K562 (cell line): ENCODE measurements at regions not wholly inside any gene's neighbourhood (a gene's known extent, or its start where the extent isn't known, plus 50 kb on each side); places are given as distances from the start of the nearest gene placed in this dataset.

Source experiments
- CHD4 ChIP-seq: fragments of 200-600 bp; sonication (generic); IDR thresholded peaks from 3 replicates; pipeline ENCODE4 v1.6.1; 2012; ENCODE audit warnings: low read depth, mild to moderate bottlenecking, mixed read lengths, low read length, inconsistent platforms; ENCODE audit not compliant: insufficient read depth, insufficient replicate concordance, poor library complexity, severe bottlenecking
- CTBP1 ChIP-seq: fragments of 450-650 bp; IDR thresholded peaks from 2 replicates; pipeline ENCODE4 v1.6.1; 2016; ENCODE audit warnings: borderline replicate concordance
- MAFF ChIP-seq: IDR thresholded peaks from 2 replicates; pipeline ENCODE4 v1.6.1; 2012; ENCODE audit warnings: low read length, improper control_type of control experiment
- MAFK ChIP-seq: IDR thresholded peaks from 2 replicates; pipeline ENCODE4 v1.6.1; 2011; ENCODE audit warnings: low read length, improper control_type of control experiment
- MCM2 ChIP-seq: fragments of 450-650 bp; IDR thresholded peaks from 2 replicates; pipeline ENCODE4 v1.6.1; 2017; ENCODE audit warnings: low read depth, mild to moderate bottlenecking
- NR2C2 ChIP-seq, 2 experiments: fragments of 200-800 bp in 1 of 2; sonication (Bioruptor generic) in 1 of 2; sonication (generic) in 1 of 2; formaldehyde crosslinking in 1 of 2; IDR thresholded peaks; 2 replicates each; pipeline versions ENCODE4 v1.6.1 to v1.8.0; 2016 to 2022; ENCODE audit warnings: mild to moderate bottlenecking in 1 of 2, missing compliant biosample characterization in 1 of 2, missing genetic modification characterization in 1 of 2, missing genetic modification reagents in 1 of 2
- PHB ChIP-seq: fragments of 250-450 bp; sonication (Bioruptor Pico); IDR thresholded peaks from 2 replicates; pipeline ENCODE4 v1.5.0; 2021
- PHF8 ChIP-seq: fragments of 200-600 bp; sonication (generic); IDR thresholded peaks from 2 replicates; pipeline ENCODE4 v1.6.1; 2012; ENCODE audit warnings: mixed run types, mild to moderate bottlenecking, inconsistent platforms, low read length, moderate library complexity, borderline replicate concordance
- RBM14 ChIP-seq: fragments of 200-400 bp; formaldehyde crosslinking; IDR thresholded peaks from 2 replicates; pipeline ENCODE4 v1.6.1; 2018; ENCODE audit warnings: low read depth, mild to moderate bottlenecking, low read length, moderate library complexity, borderline replicate concordance; ENCODE audit not compliant: insufficient read depth
- TAF1 ChIP-seq: IDR thresholded peaks from 2 replicates; pipeline ENCODE4 v1.6.1; 2011; ENCODE audit warnings: mild to moderate bottlenecking, low read length, moderate library complexity; ENCODE audit not compliant: insufficient read depth, control insufficient read depth, severe bottlenecking; ENCODE audit errors: extremely low read depth
- ZNF274 ChIP-seq: IDR thresholded peaks from 2 replicates; pipeline ENCODE4 v1.6.1; 2011; ENCODE audit warnings: low read depth, mild to moderate bottlenecking, low read length, moderate library complexity, borderline replicate concordance
- ZNF347 ChIP-seq: fragments of 450-650 bp; formaldehyde crosslinking; IDR thresholded peaks from 2 replicates; pipeline ENCODE4 v1.4.0; 2020; ENCODE audit warnings: low read depth, mild to moderate bottlenecking, moderate library complexity
- TF ChIP-seq, protein P1 (sequence below): fragments of 250-450 bp; sonication (Bioruptor Pico); IDR thresholded peaks from 2 replicates; pipeline ENCODE4 v1.4.0; 2020; ENCODE audit warnings: mild to moderate bottlenecking, moderate library complexity
- TF ChIP-seq, protein P2 (sequence below): fragments of 450-650 bp; IDR thresholded peaks from 2 replicates; pipeline ENCODE4 v1.6.1; 2014; ENCODE audit warnings: low read depth, mild to moderate bottlenecking, moderate library complexity, borderline replicate concordance
- TF ChIP-seq, protein P3 (sequence below): fragments of 250-450 bp; sonication (Bioruptor Pico); IDR thresholded peaks from 2 replicates; pipeline ENCODE4 v1.8.0; 2021; ENCODE audit warnings: mild to moderate bottlenecking, moderate library complexity
- TF ChIP-seq, protein P4 (sequence below): fragments of 450-650 bp; IDR thresholded peaks from 2 replicates; pipeline ENCODE4 v1.7.1; 2018; ENCODE audit warnings: mild to moderate bottlenecking, low read depth; ENCODE audit not compliant: partially characterized antibody

DNA sequence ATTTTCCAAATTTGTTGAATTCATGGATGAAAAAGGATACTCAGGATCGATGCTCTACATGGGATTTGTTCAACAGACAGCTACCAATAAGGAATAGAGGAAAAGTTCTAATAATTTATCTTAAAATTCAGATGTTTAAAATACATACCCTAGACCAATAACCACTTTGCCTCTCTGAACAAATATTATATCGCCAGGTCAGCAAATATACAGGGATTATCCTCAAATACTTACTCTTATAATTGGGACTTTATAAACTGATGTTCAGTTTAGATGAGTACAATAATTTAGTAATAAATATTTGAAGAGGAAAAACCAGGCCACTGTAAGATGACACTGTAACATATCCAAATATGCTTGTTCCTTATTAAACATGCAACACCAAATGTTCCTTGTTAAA, 268.7 kb downstream of the DOK5 start (continued):
- TF ChIP-seq RBM14 = no peak
- TF ChIP-seq NR2C2 (CRISPR knock-in tag; IDR thresholded peaks at IDR 0.05) = no peak
- no peak for TF ChIP-seq NR2C2 (tag; IDR thresholded peaks at IDR 0.05)
- no peak for TF ChIP-seq PHF8
- TF ChIP-seq CHD4 = no peak
- TF ChIP-seq CTBP1 = no peak
- TF ChIP-seq, protein P1, sequence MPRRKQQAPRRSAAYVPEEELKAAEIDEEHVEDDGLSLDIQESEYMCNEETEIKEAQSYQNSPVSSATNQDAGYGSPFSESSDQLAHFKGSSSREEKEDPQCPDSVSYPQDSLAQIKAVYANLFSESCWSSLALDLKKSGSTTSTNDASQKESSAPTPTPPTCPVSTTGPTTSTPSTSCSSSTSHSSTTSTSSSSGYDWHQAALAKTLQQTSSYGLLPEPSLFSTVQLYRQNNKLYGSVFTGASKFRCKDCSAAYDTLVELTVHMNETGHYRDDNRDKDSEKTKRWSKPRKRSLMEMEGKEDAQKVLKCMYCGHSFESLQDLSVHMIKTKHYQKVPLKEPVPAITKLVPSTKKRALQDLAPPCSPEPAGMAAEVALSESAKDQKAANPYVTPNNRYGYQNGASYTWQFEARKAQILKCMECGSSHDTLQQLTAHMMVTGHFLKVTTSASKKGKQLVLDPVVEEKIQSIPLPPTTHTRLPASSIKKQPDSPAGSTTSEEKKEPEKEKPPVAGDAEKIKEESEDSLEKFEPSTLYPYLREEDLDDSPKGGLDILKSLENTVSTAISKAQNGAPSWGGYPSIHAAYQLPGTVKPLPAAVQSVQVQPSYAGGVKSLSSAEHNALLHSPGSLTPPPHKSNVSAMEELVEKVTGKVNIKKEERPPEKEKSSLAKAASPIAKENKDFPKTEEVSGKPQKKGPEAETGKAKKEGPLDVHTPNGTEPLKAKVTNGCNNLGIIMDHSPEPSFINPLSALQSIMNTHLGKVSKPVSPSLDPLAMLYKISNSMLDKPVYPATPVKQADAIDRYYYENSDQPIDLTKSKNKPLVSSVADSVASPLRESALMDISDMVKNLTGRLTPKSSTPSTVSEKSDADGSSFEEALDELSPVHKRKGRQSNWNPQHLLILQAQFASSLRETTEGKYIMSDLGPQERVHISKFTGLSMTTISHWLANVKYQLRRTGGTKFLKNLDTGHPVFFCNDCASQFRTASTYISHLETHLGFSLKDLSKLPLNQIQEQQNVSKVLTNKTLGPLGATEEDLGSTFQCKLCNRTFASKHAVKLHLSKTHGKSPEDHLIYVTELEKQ (CRISPR knock-in tag) = no peak
- TF ChIP-seq MAFF = peak; percentile 64
- peak; percentile 49; the same call in 1 of the 2 replicates for TF ChIP-seq MAFK
- TF ChIP-seq, protein P2, sequence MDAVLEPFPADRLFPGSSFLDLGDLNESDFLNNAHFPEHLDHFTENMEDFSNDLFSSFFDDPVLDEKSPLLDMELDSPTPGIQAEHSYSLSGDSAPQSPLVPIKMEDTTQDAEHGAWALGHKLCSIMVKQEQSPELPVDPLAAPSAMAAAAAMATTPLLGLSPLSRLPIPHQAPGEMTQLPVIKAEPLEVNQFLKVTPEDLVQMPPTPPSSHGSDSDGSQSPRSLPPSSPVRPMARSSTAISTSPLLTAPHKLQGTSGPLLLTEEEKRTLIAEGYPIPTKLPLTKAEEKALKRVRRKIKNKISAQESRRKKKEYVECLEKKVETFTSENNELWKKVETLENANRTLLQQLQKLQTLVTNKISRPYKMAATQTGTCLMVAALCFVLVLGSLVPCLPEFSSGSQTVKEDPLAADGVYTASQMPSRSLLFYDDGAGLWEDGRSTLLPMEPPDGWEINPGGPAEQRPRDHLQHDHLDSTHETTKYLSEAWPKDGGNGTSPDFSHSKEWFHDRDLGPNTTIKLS = no peak
- TF ChIP-seq, protein P3, sequence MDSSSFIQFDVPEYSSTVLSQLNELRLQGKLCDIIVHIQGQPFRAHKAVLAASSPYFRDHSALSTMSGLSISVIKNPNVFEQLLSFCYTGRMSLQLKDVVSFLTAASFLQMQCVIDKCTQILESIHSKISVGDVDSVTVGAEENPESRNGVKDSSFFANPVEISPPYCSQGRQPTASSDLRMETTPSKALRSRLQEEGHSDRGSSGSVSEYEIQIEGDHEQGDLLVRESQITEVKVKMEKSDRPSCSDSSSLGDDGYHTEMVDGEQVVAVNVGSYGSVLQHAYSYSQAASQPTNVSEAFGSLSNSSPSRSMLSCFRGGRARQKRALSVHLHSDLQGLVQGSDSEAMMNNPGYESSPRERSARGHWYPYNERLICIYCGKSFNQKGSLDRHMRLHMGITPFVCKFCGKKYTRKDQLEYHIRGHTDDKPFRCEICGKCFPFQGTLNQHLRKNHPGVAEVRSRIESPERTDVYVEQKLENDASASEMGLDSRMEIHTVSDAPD (CRISPR knock-in tag) = no peak
- no peak for TF ChIP-seq PHB (CRISPR knock-in tag)
- TF ChIP-seq MCM2 = no peak
- TF ChIP-seq TAF1 = no peak
- TF ChIP-seq ZNF347 (CRISPR knock-in tag) = no peak
- TF ChIP-seq, protein P4, sequence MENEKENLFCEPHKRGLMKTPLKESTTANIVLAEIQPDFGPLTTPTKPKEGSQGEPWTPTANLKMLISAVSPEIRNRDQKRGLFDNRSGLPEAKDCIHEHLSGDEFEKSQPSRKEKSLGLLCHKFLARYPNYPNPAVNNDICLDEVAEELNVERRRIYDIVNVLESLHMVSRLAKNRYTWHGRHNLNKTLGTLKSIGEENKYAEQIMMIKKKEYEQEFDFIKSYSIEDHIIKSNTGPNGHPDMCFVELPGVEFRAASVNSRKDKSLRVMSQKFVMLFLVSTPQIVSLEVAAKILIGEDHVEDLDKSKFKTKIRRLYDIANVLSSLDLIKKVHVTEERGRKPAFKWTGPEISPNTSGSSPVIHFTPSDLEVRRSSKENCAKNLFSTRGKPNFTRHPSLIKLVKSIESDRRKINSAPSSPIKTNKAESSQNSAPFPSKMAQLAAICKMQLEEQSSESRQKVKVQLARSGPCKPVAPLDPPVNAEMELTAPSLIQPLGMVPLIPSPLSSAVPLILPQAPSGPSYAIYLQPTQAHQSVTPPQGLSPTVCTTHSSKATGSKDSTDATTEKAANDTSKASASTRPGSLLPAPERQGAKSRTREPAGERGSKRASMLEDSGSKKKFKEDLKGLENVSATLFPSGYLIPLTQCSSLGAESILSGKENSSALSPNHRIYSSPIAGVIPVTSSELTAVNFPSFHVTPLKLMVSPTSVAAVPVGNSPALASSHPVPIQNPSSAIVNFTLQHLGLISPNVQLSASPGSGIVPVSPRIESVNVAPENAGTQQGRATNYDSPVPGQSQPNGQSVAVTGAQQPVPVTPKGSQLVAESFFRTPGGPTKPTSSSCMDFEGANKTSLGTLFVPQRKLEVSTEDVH = no peak
- TF ChIP-seq ZNF274 = no peak
- TF ChIP-seq, all 486 proteins: peak for 4
